Psoas muscle (tissue), 7 donors: ENCODE measurements at regions not wholly inside any gene's neighbourhood (a gene's known extent, or its start where the extent isn't known, plus 50 kb on each side); places are given as distances from the start of the nearest gene placed in this dataset.

ENCODE experiments used
- ATAC-seq, 4 donors: fragments of 200-7000 bp; cut with Tn5 transposase; one replicate each; pipeline ENCODE4 v1.9.1; 2020; ENCODE audit warnings: moderate library complexity in 3 of 4, mild to moderate bottlenecking in 2 of 4
- DNase-seq, 2 donors: peaks; one replicate each; pipeline ENCODE4 v3.0.0-alpha.2; 2020
- H3K27ac ChIP-seq: fragments of 200-600 bp; one replicate; pipeline ENCODE4 v1.8.0; 2022
- H3K27me3 ChIP-seq, 3 donors: fragments of 200-600 bp in 1 of 3; one replicate each; pipeline versions ENCODE4 v1.6.1 to v1.8.0; 2013 to 2022; ENCODE audit warnings: low read length in 2 of 3, mild to moderate bottlenecking in 2 of 3, moderate library complexity in 1 of 3; ENCODE audit not compliant: insufficient read depth in 3 of 3
- H3K36me3 ChIP-seq, 2 donors: fragments of 200-600 bp in 1 of 2; one replicate each; pipeline versions ENCODE4 v1.6.1 to v1.8.0; 2013 to 2022; ENCODE audit warnings: low read depth in 1 of 2, mild to moderate bottlenecking in 1 of 2, moderate library complexity in 1 of 2; ENCODE audit not compliant: insufficient read depth in 1 of 2
- H3K4me1 ChIP-seq: fragments of 200-600 bp; one replicate; pipeline ENCODE4 v1.8.0; 2022
- H3K4me3 ChIP-seq: fragments of 200-600 bp; one replicate; pipeline ENCODE4 v1.8.0; 2022; ENCODE audit warnings: mild to moderate bottlenecking
- H3K9me3 ChIP-seq: fragments of 200-600 bp; one replicate; pipeline ENCODE4 v1.8.0; 2022
- CTCF ChIP-seq: fragments of 200-600 bp; IDR thresholded peaks from one replicate; pipeline ENCODE4 v1.8.0; 2022; ENCODE audit warnings: antibody characterized with exemption
- WGBS, 3 donors: extraction: QIAGEN DNeasy Blood & Tissue Kit; methylation state at CpG; one replicate each; pipeline versions ENCODE4 v1.1.6 to v1.1.7; 2013; 5-methylcytosine and 5-hydroxymethylcytosine counted together
- intact Hi-C, 2 donors: fragments of 100-400 bp; cut with DNase I; formaldehyde crosslinking; loops; one replicate each; pipeline versions ENCODE4 v1.11.0 to v1.14.2; 2022
- donor health status: healthy with polysubstance abuse.
- donor health status: DM: no; HTN: no; CAD: no; lungs with moderate emphysema.
- donor health status: Bipolar disorder and iron deficiency.
- donor health status: healthy.
- donor health status: DM: yes; HTN: yes; CAD: no.
- donor health status: DM: no; HTN: no; CAD: no.
- donor health status: DM: yes; HTN: yes; CAD: no.

- Histone ChIP-seq H3K27me3 (peaks cover 0 to 2% (median 0%) of the 10 kb centered on the region in 3 donors), H3K27ac (no peak overlapping the region), H3K36me3 (no peaks in the 10 kb centered on the region), H3K4me3 (no peak overlapping the region), H3K9me3 (peaks cover 3% of the 10 kb centered on the region), H3K4me1 (no peaks in the 10 kb centered on the region)
- WGBS, 3 donors = 62 to 77% (median 69%) methylated on average over 4 of the region's 4 CpGs
- intact Hi-C loops = no loop called here
- ATAC-seq (no peak), DNase-seq (no peak)
- TF ChIP-seq CTCF = no peak
Measured at GRCh38 chr3:115478359-115478758, 145.0 kb upstream of the GAP43 start.

DNA sequence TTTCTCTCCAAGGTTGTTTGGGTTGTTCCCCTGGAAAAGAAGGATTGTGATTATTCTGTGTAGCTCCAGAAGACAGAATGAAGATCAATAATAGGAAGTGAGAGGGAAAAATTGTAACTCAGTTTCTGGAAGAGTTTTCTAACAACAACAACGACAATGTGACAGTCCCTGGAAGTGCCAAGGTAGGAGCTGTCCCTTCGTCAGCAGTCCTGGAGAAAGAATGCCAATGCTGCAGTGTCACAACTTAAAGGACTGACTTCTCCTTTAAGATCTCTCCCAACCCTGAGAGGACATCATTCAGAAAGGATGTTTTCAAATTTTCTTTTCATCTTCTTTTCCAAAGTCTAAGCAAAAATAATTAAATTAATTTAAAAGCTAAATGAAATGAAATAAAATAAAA is 136.4 kb upstream of the GAP43 start:
- intact Hi-C loops = no loop called here
- Histone ChIP-seq H3K27ac (no peak overlapping the region), H3K36me3 (no peaks in the 10 kb centered on the region), H3K4me3 (no peak overlapping the region), H3K27me3 (peaks cover 0 to 3% (median 0%) of the 10 kb centered on the region in 3 donors), H3K4me1 (no peaks in the 10 kb centered on the region), H3K9me3 (peaks cover 4% of the 10 kb centered on the region)
- WGBS, 3 donors = 45 to 51% (median 47%) methylated on average over 2 of the region's 2 CpGs
- ATAC-seq (no peak), DNase-seq (no peak)
- TF ChIP-seq CTCF = no peak

DNA sequence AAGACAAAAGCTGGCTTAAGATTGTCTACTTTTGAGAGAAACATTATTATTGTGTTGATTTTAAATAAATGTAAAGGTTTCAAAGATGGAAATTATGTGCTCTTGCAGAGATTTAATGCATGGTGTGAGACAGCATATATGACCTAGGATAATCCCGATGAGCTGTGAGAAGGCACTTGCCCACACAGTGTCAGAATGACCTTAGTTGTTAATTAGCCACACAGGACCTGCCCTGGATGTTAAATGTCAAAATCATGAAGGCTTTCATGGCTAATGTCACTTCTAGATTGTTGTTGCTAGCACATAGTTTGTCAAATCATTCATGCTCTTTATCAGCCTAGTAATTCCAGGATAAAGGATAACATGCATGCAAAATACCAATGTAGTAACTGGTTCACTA is 135.3 kb upstream of the GAP43 start:
- intact Hi-C loops = no loop called here
- no peak for DNase-seq
- no peaks in the 10 kb centered on the region for H3K4me1 ChIP-seq
- H3K27ac ChIP-seq = no peak overlapping the region
- no peak for TF ChIP-seq CTCF
- no peak overlapping the region for H3K4me3 ChIP-seq
- H3K36me3 ChIP-seq = no peaks in the 10 kb centered on the region
- no peak for ATAC-seq
- H3K9me3 ChIP-seq = peaks cover 4% of the 10 kb centered on the region
- peaks cover 0 to 3% (median 0%) of the 10 kb centered on the region in 3 donors for H3K27me3 ChIP-seq
- 63 to 71% (median 68%) methylated on average over 1 of the region's 1 CpG for WGBS, 3 donors

DNA sequence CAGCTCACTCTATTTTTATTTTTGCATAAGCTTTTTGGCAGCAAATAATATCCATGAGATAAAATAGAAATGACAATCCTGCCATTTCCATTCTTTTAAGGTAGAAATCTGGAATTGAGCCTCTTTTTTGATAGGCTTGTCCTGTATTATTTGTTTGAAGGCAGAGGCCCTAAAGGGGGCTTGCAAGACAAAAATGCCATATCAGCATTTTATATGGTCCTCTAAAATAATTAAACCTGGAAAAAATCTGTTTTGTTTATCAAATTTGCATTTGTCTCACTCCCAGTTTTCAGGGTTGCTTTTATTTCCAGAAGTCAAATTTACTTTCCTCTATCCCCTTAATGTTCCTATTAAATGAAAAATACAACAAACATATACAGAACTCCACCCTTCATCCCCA is 134.9 kb upstream of the GAP43 start:
- no peak for TF ChIP-seq CTCF
- Histone ChIP-seq H3K4me1 (no peaks in the 10 kb centered on the region), H3K4me3 (no peak overlapping the region), H3K27ac (no peak overlapping the region), H3K27me3 (peaks cover 0 to 3% (median 0%) of the 10 kb centered on the region in 3 donors), H3K36me3 (no peaks in the 10 kb centered on the region), H3K9me3 (peaks cover under 1% of the 10 kb centered on the region)
- no peak for ATAC-seq
- no peak for DNase-seq
- intact Hi-C loops = no loop called here

DNA sequence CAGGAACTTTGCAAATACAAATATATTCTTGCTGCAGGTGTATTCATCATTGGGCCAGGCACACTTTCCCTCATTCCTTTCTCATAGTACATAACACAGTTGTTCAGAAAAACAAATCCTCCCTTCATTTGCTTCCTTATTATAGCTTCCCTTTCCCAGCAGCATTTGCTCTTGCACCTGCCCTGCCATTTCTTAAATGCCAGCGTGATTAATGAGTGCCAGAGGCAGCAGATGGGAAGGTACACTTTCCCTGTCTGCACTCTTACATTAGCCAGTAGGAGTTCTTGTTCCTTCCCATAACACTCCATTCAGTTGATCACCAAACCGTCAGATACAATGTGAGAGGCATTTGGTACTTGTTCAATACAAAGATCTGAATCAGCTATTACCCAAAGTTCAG is 128.5 kb upstream of the GAP43 start:
- intact Hi-C loops = no loop called here
- 39 to 58% (median 43%) methylated on average over 2 of the region's 2 CpGs for WGBS, 3 donors

More for the DNA sequence above, 128.5 kb upstream of the GAP43 start:
- H3K27ac ChIP-seq = no peak overlapping the region
- no peaks in the 10 kb centered on the region for H3K4me1 ChIP-seq
- TF ChIP-seq CTCF = no peak
- ATAC-seq = no peak
- no peaks in the 10 kb centered on the region for H3K36me3 ChIP-seq
- DNase-seq = no peak
- H3K9me3 ChIP-seq = no peaks in the 10 kb centered on the region
- H3K27me3 ChIP-seq = no peaks in the 10 kb centered on the region
- no peak overlapping the region for H3K4me3 ChIP-seq
